ENCODE measurements at regions not wholly inside any gene's neighbourhood (a gene's known extent, or its start where the extent isn't known, plus 50 kb on each side); places are given as distances from the start of the nearest gene placed in this dataset.
A peak's percentile ranks its signal among the peaks of the same experiment; 100 is the strongest.

DNA sequence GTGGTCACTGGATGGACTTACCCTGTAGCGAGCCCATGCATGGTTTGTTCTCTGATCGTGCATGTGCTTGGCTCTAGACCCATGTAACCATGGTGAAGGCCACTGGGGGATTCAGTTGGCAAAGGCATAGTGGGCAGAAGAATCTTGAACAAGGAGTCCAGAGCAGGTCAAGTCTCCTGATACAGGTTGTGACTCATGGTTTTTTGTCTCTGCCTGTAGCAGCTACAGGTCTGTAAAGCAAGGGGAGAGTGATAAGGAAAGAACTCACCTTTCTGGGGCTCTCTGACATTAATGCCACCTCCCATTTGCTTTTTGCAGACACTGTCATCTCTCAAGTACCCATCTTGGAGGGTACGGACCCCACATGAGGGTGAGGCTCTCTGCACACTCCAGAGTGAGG lies 153.4 kb upstream of the CAMK1G start:
- no peaks in the 10 kb centered on the region for H3K36me3 ChIP-seq
- peak overlapping the region in 1 of 2 donors; percentile 50 for H3K4me3 ChIP-seq

GRCh38 chr1:209430821-209431259 lies 152.7 kb upstream of the CAMK1G start:
- no peak for DNase-seq (ENCODE audit: extremely low spot score in 2 of 2)
- Histone ChIP-seq H3K9me3 (no peaks in the 10 kb centered on the region), H3K4me1 (peaks cover 10% of the 10 kb centered on the region), H3K27ac (peak overlapping the region; percentile 75), H3K36me3 (no peaks in the 10 kb centered on the region), H3K4me3 (peak overlapping the region in 1 of 2 donors; percentile 50), H3K27me3 (no peaks in the 10 kb centered on the region)
- no peak for TF ChIP-seq POLR2A (IDR thresholded peaks at IDR 0.05)
- intact Hi-C loops (cut with DNase I): no loop called here

More for the DNA sequence above, 153.4 kb upstream of the CAMK1G start:
- intact Hi-C loops (cut with DNase I): no loop called here
- DNase-seq (ENCODE audit: extremely low spot score in 2 of 2): no peak
- no peaks in the 10 kb centered on the region for H3K27me3 ChIP-seq
- H3K27ac ChIP-seq: peak overlapping the region; percentile 75
- H3K9me3 ChIP-seq: no peaks in the 10 kb centered on the region
- no peak for TF ChIP-seq POLR2A (IDR thresholded peaks at IDR 0.05)
- no peak for TF ChIP-seq POLR2AphosphoS5 (IDR thresholded peaks at IDR 0.05; ENCODE audit: insufficient read depth in 1 of 2, low read depth in 1 of 2)
- TF ChIP-seq CTCF (IDR thresholded peaks at IDR 0.05): no peak
- peaks cover 10% of the 10 kb centered on the region for H3K4me1 ChIP-seq

- DNase-seq (ENCODE audit: extremely low spot score in 2 of 2): no peak
- peaks cover 10% of the 10 kb centered on the region for H3K4me1 ChIP-seq
- H3K27ac ChIP-seq: peak overlapping the region; percentile 75
- no peaks in the 10 kb centered on the region for H3K27me3 ChIP-seq
- H3K9me3 ChIP-seq: no peaks in the 10 kb centered on the region
- TF ChIP-seq POLR2AphosphoS5 (IDR thresholded peaks at IDR 0.05; ENCODE audit: insufficient read depth in 1 of 2, low read depth in 1 of 2) (no peak), CTCF (IDR thresholded peaks at IDR 0.05) (no peak), POLR2A (IDR thresholded peaks at IDR 0.05) (no peak)
- peak overlapping the region in 1 of 2 donors; percentile 50 for H3K4me3 ChIP-seq
- intact Hi-C loops (cut with DNase I): no loop called here
- H3K36me3 ChIP-seq: no peaks in the 10 kb centered on the region
These were observed 152.1 kb upstream of the CAMK1G start for GRCh38 chr1:209431402-209431801.

GRCh38 chr1:209431813-209432442 lies 151.6 kb upstream of the CAMK1G start:
- TF ChIP-seq CTCF (IDR thresholded peaks at IDR 0.05): no peak
- no peak for TF ChIP-seq POLR2AphosphoS5 (IDR thresholded peaks at IDR 0.05; ENCODE audit: insufficient read depth in 1 of 2, low read depth in 1 of 2)
- H3K4me1 ChIP-seq: peaks cover 10% of the 10 kb centered on the region
- peak overlapping the region in 1 of 2 donors; percentile 50 for H3K4me3 ChIP-seq
- intact Hi-C loops (cut with DNase I): no loop called here
- no peaks in the 10 kb centered on the region for H3K27me3 ChIP-seq
- no peaks in the 10 kb centered on the region for H3K36me3 ChIP-seq
- DNase-seq (ENCODE audit: extremely low spot score in 2 of 2): no peak
- H3K9me3 ChIP-seq: no peaks in the 10 kb centered on the region
- peak overlapping the region; percentile 75 for H3K27ac ChIP-seq

- H3K4me3 ChIP-seq: peak overlapping the region in 1 of 2 donors; percentile 50
- intact Hi-C loops (cut with DNase I): no loop called here
- H3K36me3 ChIP-seq: no peaks in the 10 kb centered on the region
- TF ChIP-seq CTCF (IDR thresholded peaks at IDR 0.05) (no peak), POLR2A (IDR thresholded peaks at IDR 0.05) (no peak), POLR2AphosphoS5 (IDR thresholded peaks at IDR 0.05; ENCODE audit: insufficient read depth in 1 of 2, low read depth in 1 of 2) (no peak)
- DNase-seq (ENCODE audit: extremely low spot score in 2 of 2): no peak
- H3K27me3 ChIP-seq: no peaks in the 10 kb centered on the region
- H3K4me1 ChIP-seq: peaks cover 10% of the 10 kb centered on the region
- peak overlapping the region; percentile 75 for H3K27ac ChIP-seq
- no peaks in the 10 kb centered on the region for H3K9me3 ChIP-seq
These were observed 151.1 kb upstream of the CAMK1G start for GRCh38 chr1:209432443-209432825.
